H1 (cell line): ENCODE measurements at regions not wholly inside any gene's neighbourhood (a gene's known extent, or its start where the extent isn't known, plus 50 kb on each side); places are given as distances from the start of the nearest gene placed in this dataset.

Experiments used
- CHD7 ChIP-seq: fragments of 300-600 bp; sonication (generic); IDR thresholded peaks from 2 replicates; pipeline ENCODE4 v1.7.1; 2012; ENCODE audit warnings: low read length, moderate library complexity, mild to moderate bottlenecking, inconsistent platforms; ENCODE audit not compliant: insufficient replicate concordance
- CTBP2 ChIP-seq: IDR thresholded peaks from 2 replicates; pipeline ENCODE4 v1.7.0; 2011; ENCODE audit warnings: borderline replicate concordance, mild to moderate bottlenecking, moderate library complexity, mixed read lengths, low read length; ENCODE audit not compliant: insufficient read depth, insufficient read length
- GABPA ChIP-seq: IDR thresholded peaks from 2 replicates; pipeline ENCODE4 v1.6.1; 2011; ENCODE audit warnings: mild to moderate bottlenecking, low read length, moderate library complexity, borderline replicate concordance; ENCODE audit not compliant: insufficient read depth
- KDM1A ChIP-seq: fragments of 200-600, 300-600 bp; sonication (generic); IDR thresholded peaks from 2 replicates; pipeline ENCODE4 v1.7.1; 2016; ENCODE audit warnings: mild to moderate bottlenecking, low read length, borderline replicate concordance
- KDM4A ChIP-seq: IDR thresholded peaks from one replicate; pipeline ENCODE4 v1.7.1; 2012; ENCODE audit warnings: low read depth, mild to moderate bottlenecking, moderate library complexity, low read length, inconsistent platforms; ENCODE audit not compliant: severe bottlenecking
- POLR2AphosphoS5 ChIP-seq: IDR thresholded peaks from 2 replicates; pipeline ENCODE4 v1.6.1; 2011; ENCODE audit warnings: low read depth, low read length
- RXRA ChIP-seq: IDR thresholded peaks from 2 replicates; pipeline ENCODE4 v1.6.1; 2011; ENCODE audit warnings: low read depth, mild to moderate bottlenecking, low read length, moderate library complexity; ENCODE audit not compliant: insufficient read depth
- SIX5 ChIP-seq: IDR thresholded peaks from 2 replicates; pipeline ENCODE4 v1.6.1; 2011; ENCODE audit warnings: mild to moderate bottlenecking, low read depth, low read length
- SP1 ChIP-seq: IDR thresholded peaks from 2 replicates; pipeline ENCODE4 v1.6.1; 2011; ENCODE audit warnings: low read depth, low read length
- TF ChIP-seq, protein P1 (sequence below), 3 experiments: IDR thresholded peaks; 1 replicate in 2 of 3; 2 replicates in 1 of 3; pipeline versions ENCODE4 v1.5.1 to v1.6.1; 2011; ENCODE audit warnings: low read length in 3 of 3, mild to moderate bottlenecking in 3 of 3, inconsistent platforms in 2 of 3, low read depth in 1 of 3, moderate library complexity in 1 of 3; ENCODE audit not compliant: insufficient read depth in 1 of 3; ENCODE audit errors: control extremely low read depth in 1 of 3

DNA sequence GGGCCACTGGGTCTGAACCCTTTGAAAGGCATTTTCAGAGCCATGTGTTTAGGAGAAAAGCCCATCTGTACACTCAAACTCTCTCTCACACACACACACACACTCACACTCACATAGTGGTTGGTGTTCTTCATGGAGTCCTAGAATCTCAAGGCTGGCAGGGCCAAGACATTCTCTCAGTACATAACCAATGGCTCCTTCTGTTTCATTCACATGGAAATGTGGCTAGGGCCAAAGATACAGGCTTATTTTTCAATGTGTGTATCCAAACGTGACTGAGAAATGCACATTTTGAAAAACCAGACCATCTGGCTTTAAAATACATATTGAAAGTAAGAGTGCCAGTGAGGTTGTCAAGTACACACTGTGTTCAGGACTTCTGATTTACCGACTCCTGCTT lies 59.0 kb upstream of the SALL1 start (continued):
- no peak for TF ChIP-seq CHD7
- TF ChIP-seq SIX5: no peak
- no peak for TF ChIP-seq KDM4A
- no peak for TF ChIP-seq KDM1A
- TF ChIP-seq GABPA: no peak
- no peak for TF ChIP-seq RXRA
- TF ChIP-seq, protein P1, sequence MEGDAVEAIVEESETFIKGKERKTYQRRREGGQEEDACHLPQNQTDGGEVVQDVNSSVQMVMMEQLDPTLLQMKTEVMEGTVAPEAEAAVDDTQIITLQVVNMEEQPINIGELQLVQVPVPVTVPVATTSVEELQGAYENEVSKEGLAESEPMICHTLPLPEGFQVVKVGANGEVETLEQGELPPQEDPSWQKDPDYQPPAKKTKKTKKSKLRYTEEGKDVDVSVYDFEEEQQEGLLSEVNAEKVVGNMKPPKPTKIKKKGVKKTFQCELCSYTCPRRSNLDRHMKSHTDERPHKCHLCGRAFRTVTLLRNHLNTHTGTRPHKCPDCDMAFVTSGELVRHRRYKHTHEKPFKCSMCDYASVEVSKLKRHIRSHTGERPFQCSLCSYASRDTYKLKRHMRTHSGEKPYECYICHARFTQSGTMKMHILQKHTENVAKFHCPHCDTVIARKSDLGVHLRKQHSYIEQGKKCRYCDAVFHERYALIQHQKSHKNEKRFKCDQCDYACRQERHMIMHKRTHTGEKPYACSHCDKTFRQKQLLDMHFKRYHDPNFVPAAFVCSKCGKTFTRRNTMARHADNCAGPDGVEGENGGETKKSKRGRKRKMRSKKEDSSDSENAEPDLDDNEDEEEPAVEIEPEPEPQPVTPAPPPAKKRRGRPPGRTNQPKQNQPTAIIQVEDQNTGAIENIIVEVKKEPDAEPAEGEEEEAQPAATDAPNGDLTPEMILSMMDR (IDR thresholded peaks at IDR 0.05; ENCODE audit: control extremely low read depth in 1 of 3, insufficient read depth in 1 of 3, low read depth in 1 of 3, low read length in 3 of 3): no peak
- TF ChIP-seq CTBP2: no peak
- TF ChIP-seq POLR2AphosphoS5: no peak
- no peak for TF ChIP-seq SP1
